Neural progenitor cell (in vitro differentiated cells): ENCODE measurements at regions not wholly inside any gene's neighbourhood (a gene's known extent, or its start where the extent isn't known, plus 50 kb on each side); places are given as distances from the start of the nearest gene placed in this dataset.

Experiments
- EZH2 ChIP-seq: fragments of 200-600 bp; sonication (generic); IDR thresholded peaks from 2 replicates; pipeline ENCODE4 v1.6.1; 2017; ENCODE audit warnings: antibody characterized with exemption, mild to moderate bottlenecking, moderate library complexity
- TF ChIP-seq, protein P1 (sequence below): fragments of 200-600 bp; sonication (generic); IDR thresholded peaks from 2 replicates; pipeline ENCODE4 v1.5.1; 2017; ENCODE audit warnings: antibody characterized with exemption, mild to moderate bottlenecking

- TF ChIP-seq, protein P1, sequence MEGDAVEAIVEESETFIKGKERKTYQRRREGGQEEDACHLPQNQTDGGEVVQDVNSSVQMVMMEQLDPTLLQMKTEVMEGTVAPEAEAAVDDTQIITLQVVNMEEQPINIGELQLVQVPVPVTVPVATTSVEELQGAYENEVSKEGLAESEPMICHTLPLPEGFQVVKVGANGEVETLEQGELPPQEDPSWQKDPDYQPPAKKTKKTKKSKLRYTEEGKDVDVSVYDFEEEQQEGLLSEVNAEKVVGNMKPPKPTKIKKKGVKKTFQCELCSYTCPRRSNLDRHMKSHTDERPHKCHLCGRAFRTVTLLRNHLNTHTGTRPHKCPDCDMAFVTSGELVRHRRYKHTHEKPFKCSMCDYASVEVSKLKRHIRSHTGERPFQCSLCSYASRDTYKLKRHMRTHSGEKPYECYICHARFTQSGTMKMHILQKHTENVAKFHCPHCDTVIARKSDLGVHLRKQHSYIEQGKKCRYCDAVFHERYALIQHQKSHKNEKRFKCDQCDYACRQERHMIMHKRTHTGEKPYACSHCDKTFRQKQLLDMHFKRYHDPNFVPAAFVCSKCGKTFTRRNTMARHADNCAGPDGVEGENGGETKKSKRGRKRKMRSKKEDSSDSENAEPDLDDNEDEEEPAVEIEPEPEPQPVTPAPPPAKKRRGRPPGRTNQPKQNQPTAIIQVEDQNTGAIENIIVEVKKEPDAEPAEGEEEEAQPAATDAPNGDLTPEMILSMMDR = peak; percentile 78
- TF ChIP-seq EZH2 = no peak
Observed at GRCh38 chr12:47021298-47021697, 58.1 kb upstream of the PCED1B start.
